ENCODE measurements at regions not wholly inside any gene's neighbourhood (a gene's known extent, or its start where the extent isn't known, plus 50 kb on each side); places are given as distances from the start of the nearest gene placed in this dataset.
"Not testable (repeated sequence)": the region's sequence is repeated elsewhere in the genome, so short reads cannot be mapped to it uniquely, and the experiment has no call there.

- Histone ChIP-seq H3K36me3 (no peaks in the 10 kb centered on the region), H3K4me1 (peaks cover 0 to 13% (median 0%) of the 10 kb centered on the region in 4 donors), H3K27me3 (no peaks in the 10 kb centered on the region), H3K4me3 (no peak overlapping the region), H3K9me3 (no peaks in the 10 kb centered on the region), H3K27ac (peak overlapping the region in 1 of 3 donors; percentile 2)
- DNase-seq (peak in 2 of 3 donors; percentile 65 to 69), ATAC-seq (peak; percentile 79 to 99 (median 89))
- intact Hi-C loops (cut with DNase I), result no loop called here
- 13% methylated on average over 5 of the region's 5 CpGs for WGBS (ENCODE audit: insufficient coverage, low coverage, low lambda C conversion rate, missing lambda C conversion rate)
- no peak for TF ChIP-seq POLR2A (IDR thresholded peaks at IDR 0.05)
- no peak for TF ChIP-seq CTCF (IDR thresholded peaks at IDR 0.05)
These were observed 85.5 kb upstream of the B3GAT1 start for GRCh38 chr11:134497586-134497985.

GRCh38 chr11:134496058-134496457 is 84.0 kb upstream of the B3GAT1 start:
- WGBS (ENCODE audit: insufficient coverage, low coverage, low lambda C conversion rate, missing lambda C conversion rate), result 86% methylated on average over 2 of the region's 2 CpGs
- H3K27me3 ChIP-seq; H3K9me3 ChIP-seq; H3K4me3 ChIP-seq; H3K27ac ChIP-seq; DNase-seq; ATAC-seq; H3K36me3 ChIP-seq; intact Hi-C loops (cut with DNase I): not testable (repeated sequence)
- H3K4me1 ChIP-seq, result peaks cover 0 to 13% (median 0%) of the 10 kb centered on the region in 4 donors

- H3K36me3 ChIP-seq; H3K9me3 ChIP-seq; H3K27me3 ChIP-seq; ATAC-seq; intact Hi-C loops (cut with DNase I); DNase-seq; H3K4me3 ChIP-seq; H3K27ac ChIP-seq: not testable (repeated sequence)
- H3K4me1 ChIP-seq, result peaks cover 0 to 13% (median 0%) of the 10 kb centered on the region in 4 donors
- 78% methylated on average over 2 of the region's 2 CpGs for WGBS (ENCODE audit: insufficient coverage, low coverage, low lambda C conversion rate, missing lambda C conversion rate)
These were observed 82.4 kb upstream of the B3GAT1 start for GRCh38 chr11:134494395-134494794.

- whole genome bisulfite sequencing (ENCODE audit: insufficient coverage, low coverage, low lambda C conversion rate, missing lambda C conversion rate), result 85% methylated on average over 2 of the region's 2 CpGs
- ATAC-seq; H3K27ac ChIP-seq; H3K4me3 ChIP-seq; H3K9me3 ChIP-seq; H3K27me3 ChIP-seq; H3K36me3 ChIP-seq; intact Hi-C loops (cut with DNase I); H3K4me1 ChIP-seq; DNase-seq: not testable (repeated sequence)
These were observed 80.4 kb upstream of the B3GAT1 start for GRCh38 chr11:134492411-134492810.

- TF ChIP-seq POLR2A (IDR thresholded peaks at IDR 0.05), result no peak
- TF ChIP-seq CTCF (IDR thresholded peaks at IDR 0.05), result no peak
- WGBS (ENCODE audit: insufficient coverage, low coverage, low lambda C conversion rate, missing lambda C conversion rate), result 74% methylated on average over 5 of the region's 5 CpGs
- Histone ChIP-seq H3K27me3 (no peaks in the 10 kb centered on the region), H3K9me3 (no peaks in the 10 kb centered on the region), H3K4me3 (no peak overlapping the region), H3K36me3 (no peaks in the 10 kb centered on the region), H3K27ac (no peak overlapping the region), H3K4me1 (no peaks in the 10 kb centered on the region)
- DNase-seq (no peak), ATAC-seq (peak in 1 of 4 donors; percentile 11)
- intact Hi-C loops (cut with DNase I), result no loop called here
These were observed 77.7 kb upstream of the B3GAT1 start for GRCh38 chr11:134489728-134490127.

- no peak for TF ChIP-seq POLR2A (IDR thresholded peaks at IDR 0.05)
- no peaks in the 10 kb centered on the region for H3K4me1 ChIP-seq
- intact Hi-C loops (cut with DNase I), result no loop called here
- H3K4me3 ChIP-seq, result no peak overlapping the region
- DNase-seq (no peak), ATAC-seq (no peak)
- no peaks in the 10 kb centered on the region for H3K27me3 ChIP-seq
- H3K9me3 ChIP-seq, result no peaks in the 10 kb centered on the region
- WGBS (ENCODE audit: insufficient coverage, low coverage, low lambda C conversion rate, missing lambda C conversion rate), result no CpG with 5 or more reads among the region's 9 CpGs
- H3K27ac ChIP-seq, result no peak overlapping the region
- no peaks in the 10 kb centered on the region for H3K36me3 ChIP-seq
These were observed 76.9 kb upstream of the B3GAT1 start for GRCh38 chr11:134488913-134489312.

- no peaks in the 10 kb centered on the region for H3K27me3 ChIP-seq
- H3K36me3 ChIP-seq, result no peaks in the 10 kb centered on the region
- no peaks in the 10 kb centered on the region for H3K9me3 ChIP-seq
- TF ChIP-seq CTCF (IDR thresholded peaks at IDR 0.05) (no peak), POLR2A (IDR thresholded peaks at IDR 0.05) (no peak)
- intact Hi-C loops (cut with DNase I), result no loop called here
- no peak overlapping the region for H3K27ac ChIP-seq
- ATAC-seq (no peak), DNase-seq (no peak)
- 68% methylated on average over 3 of the region's 4 CpGs for WGBS (ENCODE audit: insufficient coverage, low coverage, low lambda C conversion rate, missing lambda C conversion rate)
- H3K4me3 ChIP-seq, result no peak overlapping the region
- no peaks in the 10 kb centered on the region for H3K4me1 ChIP-seq
These were observed 76.5 kb upstream of the B3GAT1 start for GRCh38 chr11:134488512-134488911.

All from right lobe of liver (tissue), 6 donors.